ENCODE measurements at regions not wholly inside any gene's neighbourhood (a gene's known extent, or its start where the extent isn't known, plus 50 kb on each side); places are given as distances from the start of the nearest gene placed in this dataset.

GRCh38 chr9:129382281-129383018 is 204.4 kb upstream of the IER5L start:
- ATAC-seq = peak; percentile 28; the same call in 1 of the 2 replicates
- Histone ChIP-seq H3K9me3 (ENCODE audit: control insufficient read depth in 1 of 2, insufficient read depth in 1 of 2, low read depth in 1 of 2, low read length in 2 of 2) (no peaks in the 10 kb centered on the region), H2AFZ (ENCODE audit: low read depth, low read length, poor library complexity, severe bottlenecking) (no peak overlapping the region), H3K4me3 (replicated peaks in 1 of 2; ENCODE audit: low read depth in 1 of 2, low read length in 2 of 2) (peak overlapping the region in 1 of 2 experiments; percentile 54; a peak in 3 of 4 replicates), H3K79me2 (ENCODE audit: insufficient read depth, low read length) (no peaks in the 10 kb centered on the region), H3K27ac (ENCODE audit: low read depth, low read length) (peak overlapping the region; percentile 83), H3K9me2 (ENCODE audit: insufficient read depth) (no peaks in the 10 kb centered on the region), H3K4me2 (ENCODE audit: low read length) (peak overlapping the region; percentile 78), H3K36me3 (ENCODE audit: control insufficient read depth in 1 of 2, insufficient read depth in 2 of 2, low read length in 2 of 2) (no peaks in the 10 kb centered on the region), H3K27me3 (ENCODE audit: insufficient read depth, low read length) (no peaks in the 10 kb centered on the region), H3K9ac (ENCODE audit: low read length) (peak overlapping the region; percentile 61), H4K20me1 (ENCODE audit: insufficient read depth) (no peaks in the 10 kb centered on the region), H3K4me1 (ENCODE audit: control insufficient read depth in 1 of 2, insufficient read depth in 2 of 2, low read length in 2 of 2) (peaks cover 58 to 62% of the 10 kb centered on the region in 2 experiments)
- ChIA-PET RAD21 (ENCODE audit: low non-redundant PET in 1 of 2, low total read pairs in 2 of 2, uncharacterized antibody in 2 of 2, unreplicated experiment in 2 of 2) (interaction anchor here (0.7 to 0.8 kb wide), 3 partner anchors 47 to 200 kb away, joined by 3 to 5 read pairs (median 5); no protein-coding TSS in a partner anchor), POLR2A (interaction anchor here (0.6 to 1.3 kb wide), 5 partner anchors 9 to 204 kb away, joined by 3 to 4 read pairs (median 4); partner anchors contain the start of gene IER5L), CTCF (interaction anchor here (0.7 kb wide), 2 partner anchors 10 to 564 kb away, joined by 3 to 5 read pairs; partner anchors contain the start of gene ENDOG)
- intact Hi-C loops (cut with micrococcal nuclease) = no loop called here
- no TSS peak for BruUV-seq (replicated peaks)
- no peak for DNase-seq (ENCODE audit: low read depth, low spot score)
- TF ChIP-seq CEBPB (IDR thresholded peaks at IDR 0.05; ENCODE audit: low read depth) = no peak
- no peak for TF ChIP-seq POLR2AphosphoS5 (IDR thresholded peaks at IDR 0.05; ENCODE audit: low read depth, low read length)
- no peak for TF ChIP-seq SRF (IDR thresholded peaks at IDR 0.05; ENCODE audit: low read depth)
- no peak for TF ChIP-seq ZBTB33 (IDR thresholded peaks at IDR 0.05; ENCODE audit: extremely low read depth, insufficient replicate concordance, low read length)
- TF ChIP-seq ELF1 (IDR thresholded peaks at IDR 0.05; ENCODE audit: borderline replicate concordance, low read depth) = no peak
- no peak for TF ChIP-seq YY1 (IDR thresholded peaks at IDR 0.05; ENCODE audit: extremely low read depth, insufficient replicate concordance, low read depth, low read length)
- no peak for TF ChIP-seq ZFX (IDR thresholded peaks at IDR 0.05)
- no peak for TF ChIP-seq SP1 (IDR thresholded peaks at IDR 0.05; ENCODE audit: low read depth)
- TF ChIP-seq JUND (IDR thresholded peaks at IDR 0.05) = no peak
- TF ChIP-seq FOSL1 (IDR thresholded peaks at IDR 0.05; ENCODE audit: low read depth) = no peak
- no peak for TF ChIP-seq EGR1 (IDR thresholded peaks at IDR 0.05; ENCODE audit: low read depth)
